ENCODE measurements at regions not wholly inside any gene's neighbourhood (a gene's known extent, or its start where the extent isn't known, plus 50 kb on each side); places are given as distances from the start of the nearest gene placed in this dataset.
"Not testable (repeated sequence)": the region's sequence is repeated elsewhere in the genome, so short reads cannot be mapped to it uniquely, and the experiment has no call there.

GRCh38 chr10:81603106-81603620 is 271.8 kb upstream of the NRG3 start:
- H3K27ac Mint-ChIP-seq = no peak overlapping the region
- Histone ChIP-seq H3K9ac (ENCODE audit: low read length) (no peak overlapping the region), H3K36me3 (replicated peaks in 1 of 2; ENCODE audit: control extremely low read depth in 1 of 2, control insufficient read depth in 1 of 2, extremely low read depth in 1 of 2, insufficient read depth in 2 of 2, low read length in 1 of 2) (no peaks in the 10 kb centered on the region), H3K4me3 (ENCODE audit: control extremely low read depth in 1 of 5, extremely low read depth in 1 of 5, insufficient read depth in 1 of 5, low read depth in 2 of 5, low read length in 4 of 5) (no peak overlapping the region), H3K27me3 (replicated peaks in 1 of 4; ENCODE audit: control extremely low read depth in 1 of 4, control insufficient read depth in 3 of 4, insufficient read depth in 4 of 4, low read length in 3 of 4) (no peaks in the 10 kb centered on the region), H3K4me1 (ENCODE audit: control insufficient read depth in 2 of 2, insufficient read depth in 2 of 2, low read length in 2 of 2) (no peaks in the 10 kb centered on the region), H3K4me2 (replicated peaks; ENCODE audit: low read depth, low read length, poor library complexity, severe bottlenecking) (no peak overlapping the region), H2AFZ (ENCODE audit: insufficient read depth, low read depth, low read length, poor library complexity, severe bottlenecking) (no peak overlapping the region), H3K27ac (ENCODE audit: low read length in 2 of 2) (no peak overlapping the region), H3K79me2 (ENCODE audit: control insufficient read depth, insufficient read depth, low read length) (no peaks in the 10 kb centered on the region), H3K9me3 (ENCODE audit: control extremely low read depth in 1 of 3, control insufficient read depth in 2 of 3, insufficient read depth in 1 of 3, low read length in 2 of 3) (peaks cover 0 to 1% (median 0%) of the 10 kb centered on the region in 3 donors), H4K20me1 (ENCODE audit: control insufficient read depth, insufficient read depth, low read length, poor library complexity, severe bottlenecking) (no peaks in the 10 kb centered on the region)
- H3K4me1 Mint-ChIP-seq = no peaks in the 10 kb centered on the region
- peaks cover 8% of the 10 kb centered on the region for H3K9me3 Mint-ChIP-seq (ENCODE audit: insufficient read depth)
- 71% methylated on average over 1 of the region's 4 CpGs for WGBS (ENCODE audit: insufficient coverage)
- H3K27me3 Mint-ChIP-seq = no peaks in the 10 kb centered on the region
- TF ChIP-seq, protein P1, sequence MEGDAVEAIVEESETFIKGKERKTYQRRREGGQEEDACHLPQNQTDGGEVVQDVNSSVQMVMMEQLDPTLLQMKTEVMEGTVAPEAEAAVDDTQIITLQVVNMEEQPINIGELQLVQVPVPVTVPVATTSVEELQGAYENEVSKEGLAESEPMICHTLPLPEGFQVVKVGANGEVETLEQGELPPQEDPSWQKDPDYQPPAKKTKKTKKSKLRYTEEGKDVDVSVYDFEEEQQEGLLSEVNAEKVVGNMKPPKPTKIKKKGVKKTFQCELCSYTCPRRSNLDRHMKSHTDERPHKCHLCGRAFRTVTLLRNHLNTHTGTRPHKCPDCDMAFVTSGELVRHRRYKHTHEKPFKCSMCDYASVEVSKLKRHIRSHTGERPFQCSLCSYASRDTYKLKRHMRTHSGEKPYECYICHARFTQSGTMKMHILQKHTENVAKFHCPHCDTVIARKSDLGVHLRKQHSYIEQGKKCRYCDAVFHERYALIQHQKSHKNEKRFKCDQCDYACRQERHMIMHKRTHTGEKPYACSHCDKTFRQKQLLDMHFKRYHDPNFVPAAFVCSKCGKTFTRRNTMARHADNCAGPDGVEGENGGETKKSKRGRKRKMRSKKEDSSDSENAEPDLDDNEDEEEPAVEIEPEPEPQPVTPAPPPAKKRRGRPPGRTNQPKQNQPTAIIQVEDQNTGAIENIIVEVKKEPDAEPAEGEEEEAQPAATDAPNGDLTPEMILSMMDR (IDR thresholded peaks at IDR 0.05) = no peak
- no peak for TF ChIP-seq EZH2 (IDR thresholded peaks at IDR 0.05; ENCODE audit: borderline replicate concordance, insufficient read depth, low read depth, low read length, poor library complexity, severe bottlenecking)
- intact Hi-C loops (cut with micrococcal nuclease) = no loop called here
- DNase-seq = no peak
- H3K4me3 Mint-ChIP-seq = no peak overlapping the region
- CTCF ChIA-PET = no interaction called here
- POLR2A ChIA-PET = no interaction called here
- no peak for ATAC-seq (ENCODE audit: low read depth)

DNA sequence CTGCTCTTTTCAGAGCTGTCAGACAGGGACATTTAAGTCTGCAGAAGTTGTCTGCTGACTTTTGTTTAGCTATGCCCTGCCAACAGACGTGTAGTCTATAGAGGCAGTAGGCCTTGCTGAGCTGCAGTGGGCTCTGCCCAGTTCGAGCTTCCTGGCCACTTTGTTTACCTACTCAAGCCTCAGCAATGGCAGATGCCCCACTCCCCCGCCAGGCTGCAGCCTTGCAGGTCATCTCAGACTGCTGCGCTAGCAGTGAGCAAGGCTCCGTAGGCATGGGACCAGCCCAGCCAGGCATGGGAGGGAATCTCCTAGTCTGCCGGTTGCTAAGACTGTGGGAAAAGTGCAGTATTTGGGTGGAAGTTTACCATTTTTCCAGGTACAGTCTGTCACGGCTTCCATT is 230.5 kb upstream of the NRG3 start:
- H3K9me3 ChIP-seq (ENCODE audit: control extremely low read depth in 1 of 3, control insufficient read depth in 2 of 3, insufficient read depth in 1 of 3, low read length in 2 of 3); DNase-seq; H3K36me3 ChIP-seq (replicated peaks in 1 of 2; ENCODE audit: control extremely low read depth in 1 of 2, control insufficient read depth in 1 of 2, extremely low read depth in 1 of 2, insufficient read depth in 2 of 2, low read length in 1 of 2); H3K4me1 ChIP-seq (ENCODE audit: control insufficient read depth in 2 of 2, insufficient read depth in 2 of 2, low read length in 2 of 2); H3K4me3 Mint-ChIP-seq; H3K79me2 ChIP-seq (ENCODE audit: control insufficient read depth, insufficient read depth, low read length); POLR2A ChIA-PET; H3K9me3 Mint-ChIP-seq (ENCODE audit: insufficient read depth); H3K4me1 Mint-ChIP-seq; H2AFZ ChIP-seq (ENCODE audit: insufficient read depth, low read depth, low read length, poor library complexity, severe bottlenecking); H3K4me3 ChIP-seq (ENCODE audit: control extremely low read depth in 1 of 5, extremely low read depth in 1 of 5, insufficient read depth in 1 of 5, low read depth in 2 of 5, low read length in 4 of 5); H3K27me3 ChIP-seq (replicated peaks in 1 of 4; ENCODE audit: control extremely low read depth in 1 of 4, control insufficient read depth in 3 of 4, insufficient read depth in 4 of 4, low read length in 3 of 4); H3K27ac ChIP-seq (ENCODE audit: low read length in 2 of 2); H3K27me3 Mint-ChIP-seq; H3K9ac ChIP-seq (ENCODE audit: low read length); ATAC-seq (ENCODE audit: low read depth); intact Hi-C loops (cut with micrococcal nuclease); H3K27ac Mint-ChIP-seq; CTCF ChIA-PET; H3K4me2 ChIP-seq (replicated peaks; ENCODE audit: low read depth, low read length, poor library complexity, severe bottlenecking); H4K20me1 ChIP-seq (ENCODE audit: control insufficient read depth, insufficient read depth, low read length, poor library complexity, severe bottlenecking): not testable (repeated sequence)
- WGBS (ENCODE audit: insufficient coverage) = 97% methylated on average over 6 of the region's 7 CpGs

All from B cell (primary cell).